ENCODE measurements at regions not wholly inside any gene's neighbourhood (a gene's known extent, or its start where the extent isn't known, plus 50 kb on each side); places are given as distances from the start of the nearest gene placed in this dataset.

DNA sequence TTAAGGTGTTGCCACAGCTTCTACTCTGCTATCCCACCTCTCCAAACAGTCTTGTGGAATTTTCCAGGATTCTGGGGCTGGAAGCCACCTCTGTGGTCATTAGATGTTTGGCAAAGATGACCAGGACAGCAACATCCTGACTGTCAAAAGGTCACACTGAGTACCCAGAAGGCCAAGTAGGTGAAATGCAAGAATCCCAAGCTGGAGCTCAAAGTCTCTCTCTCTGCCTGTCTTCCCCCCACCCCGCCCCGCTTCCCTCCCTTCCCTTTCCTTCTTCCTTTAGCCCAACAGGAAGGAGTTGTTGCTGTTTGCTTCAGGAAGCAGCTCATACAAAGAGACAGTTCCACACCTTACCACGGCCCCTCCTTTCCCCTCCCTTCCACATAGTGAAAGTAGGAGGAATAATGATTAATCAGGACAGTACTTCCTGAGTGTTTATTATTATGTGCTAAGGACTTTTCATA lies 75.6 kb upstream of the SLC2A1 start:
- Histone ChIP-seq H3K27ac (no peak overlapping the region), H3K4me3 (no peak overlapping the region), H3K4me1 (no peaks in the 10 kb centered on the region), H3K9me3 (no peaks in the 10 kb centered on the region), H3K27me3 (no peaks in the 10 kb centered on the region), H3K36me3 (no peaks in the 10 kb centered on the region)
- intact Hi-C loops (cut with DNase I), result no loop called here
- DNase-seq, result no peak
- WGBS, 2 donors, result 22 to 58% methylated on average over 3 of the region's 3 CpGs
- TF ChIP-seq, protein P1, sequence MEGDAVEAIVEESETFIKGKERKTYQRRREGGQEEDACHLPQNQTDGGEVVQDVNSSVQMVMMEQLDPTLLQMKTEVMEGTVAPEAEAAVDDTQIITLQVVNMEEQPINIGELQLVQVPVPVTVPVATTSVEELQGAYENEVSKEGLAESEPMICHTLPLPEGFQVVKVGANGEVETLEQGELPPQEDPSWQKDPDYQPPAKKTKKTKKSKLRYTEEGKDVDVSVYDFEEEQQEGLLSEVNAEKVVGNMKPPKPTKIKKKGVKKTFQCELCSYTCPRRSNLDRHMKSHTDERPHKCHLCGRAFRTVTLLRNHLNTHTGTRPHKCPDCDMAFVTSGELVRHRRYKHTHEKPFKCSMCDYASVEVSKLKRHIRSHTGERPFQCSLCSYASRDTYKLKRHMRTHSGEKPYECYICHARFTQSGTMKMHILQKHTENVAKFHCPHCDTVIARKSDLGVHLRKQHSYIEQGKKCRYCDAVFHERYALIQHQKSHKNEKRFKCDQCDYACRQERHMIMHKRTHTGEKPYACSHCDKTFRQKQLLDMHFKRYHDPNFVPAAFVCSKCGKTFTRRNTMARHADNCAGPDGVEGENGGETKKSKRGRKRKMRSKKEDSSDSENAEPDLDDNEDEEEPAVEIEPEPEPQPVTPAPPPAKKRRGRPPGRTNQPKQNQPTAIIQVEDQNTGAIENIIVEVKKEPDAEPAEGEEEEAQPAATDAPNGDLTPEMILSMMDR (IDR thresholded peaks at IDR 0.05), result no peak
- TF ChIP-seq POLR2A (IDR thresholded peaks at IDR 0.05), result no peak
- no peak for TF ChIP-seq EP300 (IDR thresholded peaks at IDR 0.05)
- no peak for TF ChIP-seq POLR2AphosphoS5 (IDR thresholded peaks at IDR 0.05)

DNA sequence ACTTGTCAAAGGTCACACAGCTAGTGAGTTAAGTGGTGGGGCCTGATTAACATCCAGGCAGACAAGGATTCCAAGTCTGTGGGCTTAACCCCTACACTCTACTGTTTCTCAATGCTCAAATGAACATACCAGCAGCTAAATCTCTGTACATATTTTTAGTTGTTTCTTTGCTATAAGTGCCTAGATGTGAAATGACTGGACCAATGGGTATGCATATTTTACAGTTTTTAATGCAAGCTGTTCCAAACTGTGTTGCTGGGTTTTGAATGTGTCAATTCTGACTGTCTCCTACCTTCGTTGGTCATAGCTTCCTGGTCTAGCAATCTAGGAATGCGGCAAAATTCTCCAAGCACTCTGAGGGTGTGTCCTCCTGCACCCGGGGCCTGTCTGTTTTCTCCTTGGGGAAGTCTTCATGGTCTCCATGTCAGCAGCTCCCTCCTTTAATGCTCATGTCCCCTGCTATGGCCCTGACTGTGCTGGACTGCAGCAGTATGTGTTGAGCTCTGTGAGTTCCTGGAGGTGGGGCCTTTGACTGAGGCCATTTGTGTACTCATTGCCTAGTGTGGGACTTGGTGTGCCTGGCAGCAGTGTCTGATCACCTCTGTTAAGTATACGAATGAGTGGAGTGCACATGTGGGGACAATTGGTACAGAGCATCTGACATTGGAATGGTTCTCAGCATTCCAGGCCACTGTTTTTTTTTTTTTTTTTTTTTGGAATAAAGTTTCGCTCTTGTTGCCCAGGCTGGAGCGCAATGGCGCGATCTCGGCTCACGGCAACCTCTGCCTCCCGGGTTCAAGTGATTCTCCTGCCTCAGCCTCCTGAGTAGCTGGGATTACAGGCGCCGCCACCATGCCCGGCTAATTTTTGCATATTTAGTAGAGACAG lies 72.9 kb upstream of the SLC2A1 start:
- Histone ChIP-seq H3K27ac (no peak overlapping the region), H3K4me1 (no peaks in the 10 kb centered on the region), H3K4me3 (no peak overlapping the region), H3K36me3 (no peaks in the 10 kb centered on the region), H3K9me3 (no peaks in the 10 kb centered on the region), H3K27me3 (no peaks in the 10 kb centered on the region)
- intact Hi-C loops (cut with DNase I), result no loop called here
- 89 to 91% methylated on average over 14 of the region's 14 CpGs for WGBS, 2 donors
- DNase-seq, result no peak
- TF ChIP-seq POLR2AphosphoS5 (IDR thresholded peaks at IDR 0.05) (no peak), EP300 (IDR thresholded peaks at IDR 0.05) (no peak), POLR2A (IDR thresholded peaks at IDR 0.05) (no peak)
- TF ChIP-seq, protein P1 (IDR thresholded peaks at IDR 0.05), result no peak

DNA sequence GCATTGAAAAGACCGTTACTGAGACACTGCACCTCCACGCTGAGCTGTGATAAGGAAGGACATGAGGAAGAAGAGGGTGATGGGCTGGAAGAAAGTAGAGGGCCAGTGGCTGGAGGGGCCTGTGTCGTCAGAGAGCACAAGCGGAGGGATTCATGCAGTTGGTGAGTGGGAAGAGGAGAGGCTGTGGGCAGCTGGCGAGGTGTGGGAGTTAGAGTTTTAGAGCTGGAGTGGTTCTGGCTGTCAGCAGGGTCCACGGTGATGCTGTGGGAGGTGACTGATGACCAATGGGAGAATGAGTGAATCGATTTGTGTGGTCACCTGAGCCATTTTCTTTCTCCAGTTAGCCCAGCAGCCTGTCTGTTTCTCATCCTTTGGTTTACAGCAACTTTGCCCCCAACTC lies 66.2 kb upstream of the SLC2A1 start:
- Histone ChIP-seq H3K27ac (no peak overlapping the region), H3K4me3 (no peak overlapping the region), H3K36me3 (no peaks in the 10 kb centered on the region), H3K4me1 (no peaks in the 10 kb centered on the region), H3K27me3 (no peaks in the 10 kb centered on the region), H3K9me3 (no peaks in the 10 kb centered on the region)
- DNase-seq, result no peak
- TF ChIP-seq POLR2AphosphoS5 (IDR thresholded peaks at IDR 0.05), result no peak
- TF ChIP-seq POLR2A (IDR thresholded peaks at IDR 0.05), result no peak
- no peak for TF ChIP-seq EP300 (IDR thresholded peaks at IDR 0.05)
- TF ChIP-seq, protein P1 (IDR thresholded peaks at IDR 0.05), result no peak
- 77 to 86% methylated on average over 7 of the region's 7 CpGs for WGBS, 2 donors
- intact Hi-C loops (cut with DNase I), result no loop called here

DNA sequence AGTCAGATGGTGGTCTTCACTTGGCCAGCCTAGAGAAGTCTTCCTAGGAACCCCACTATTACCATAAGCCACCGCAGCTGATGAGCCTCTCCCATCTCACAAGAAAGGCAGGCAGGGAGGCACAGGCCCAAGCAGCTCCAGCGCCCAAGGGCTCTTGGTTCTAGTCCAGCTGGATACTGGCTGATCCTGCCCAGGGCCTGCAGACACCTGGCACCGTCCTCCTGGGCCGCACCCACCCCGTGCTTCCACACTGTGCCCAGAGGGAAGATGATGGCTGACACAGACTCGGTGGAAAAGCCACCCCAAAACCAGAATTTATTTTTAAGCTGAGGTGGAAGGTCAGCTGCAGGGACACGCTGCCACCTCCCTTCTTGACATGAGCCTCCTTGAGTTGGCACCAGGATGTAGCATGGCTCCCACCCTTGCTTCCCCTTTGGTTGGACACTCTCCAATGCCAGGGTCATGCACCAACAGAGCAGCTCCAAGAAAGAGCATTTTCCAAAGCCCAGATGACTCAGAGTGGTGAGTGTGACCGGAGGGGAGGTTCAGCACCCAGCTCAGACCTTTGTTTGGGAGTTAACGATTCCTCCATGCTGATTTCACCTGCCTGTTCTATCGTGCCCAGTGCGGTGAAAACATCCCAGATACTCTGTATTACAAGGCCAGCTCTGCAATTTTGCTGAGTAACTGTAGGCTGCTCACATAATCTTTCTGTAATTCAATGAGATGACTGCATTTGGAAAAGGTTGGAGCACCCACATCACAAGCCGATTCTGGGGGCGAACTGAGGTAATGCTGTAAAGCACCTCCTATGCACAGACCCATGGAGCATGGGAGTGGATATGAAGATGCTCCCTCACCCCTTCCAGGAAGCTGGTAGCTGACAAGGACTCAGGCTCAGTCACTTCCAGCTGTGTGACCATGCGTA lies 63.1 kb upstream of the SLC2A1 start:
- no peak for DNase-seq
- no peaks in the 10 kb centered on the region for H3K9me3 ChIP-seq
- no peak overlapping the region for H3K4me3 ChIP-seq
- no peaks in the 10 kb centered on the region for H3K27me3 ChIP-seq
- H3K4me1 ChIP-seq, result no peaks in the 10 kb centered on the region
- WGBS, 2 donors, result 90 to 94% methylated on average over 14 of the region's 14 CpGs
- intact Hi-C loops (cut with DNase I), result no loop called here
- TF ChIP-seq, protein P1 (IDR thresholded peaks at IDR 0.05), result no peak
- TF ChIP-seq EP300 (IDR thresholded peaks at IDR 0.05) (no peak), POLR2A (IDR thresholded peaks at IDR 0.05) (no peak), POLR2AphosphoS5 (IDR thresholded peaks at IDR 0.05) (no peak)
- no peaks in the 10 kb centered on the region for H3K36me3 ChIP-seq
- H3K27ac ChIP-seq, result no peak overlapping the region
